ENCODE measurements at regions not wholly inside any gene's neighbourhood (a gene's known extent, or its start where the extent isn't known, plus 50 kb on each side); places are given as distances from the start of the nearest gene placed in this dataset. TPM values are rescaled to one million over a fixed set of nuclear protein-coding genes. Genes with fewer than 3 reads are reported as not detected.

Small RNA genes in the stretch of these regions (small RNA-seq; reads per million reads assigned to genes)
- gene RN7SL782P (ENCODE audit: low replicate concordance) = not detected
